Activated CD4-positive, alpha-beta T cell treated with anti-CD3 and anti-CD28 coated beads, Interleukin-2, amount 10 ng/mL, durations not matched to agents 24 days and 14 days (primary cell): ENCODE measurements at regions not wholly inside any gene's neighbourhood (a gene's known extent, or its start where the extent isn't known, plus 50 kb on each side); places are given as distances from the start of the nearest gene placed in this dataset.

Experiments
- DNase-seq: peaks from one replicate; pipeline ENCODE4 v3.0.0; 2022
- H3K27ac Mint-ChIP-seq: one replicate; pipeline ENCODE4 v1.8.0; 2022; ENCODE audit warnings: mild to moderate bottlenecking, mixed read lengths
- H3K27me3 Mint-ChIP-seq: one replicate; pipeline ENCODE4 v1.8.0; 2022; ENCODE audit warnings: mixed read lengths
- H3K36me3 Mint-ChIP-seq: one replicate; pipeline ENCODE4 v1.8.0; 2022; ENCODE audit warnings: low read depth, mild to moderate bottlenecking, mixed read lengths
- H3K4me1 Mint-ChIP-seq: one replicate; pipeline ENCODE4 v1.8.0; 2021; ENCODE audit warnings: mixed read lengths
- H3K4me3 Mint-ChIP-seq: one replicate; pipeline ENCODE4 v1.8.0; 2022; ENCODE audit warnings: mild to moderate bottlenecking, moderate library complexity, mixed read lengths
- H3K9me3 Mint-ChIP-seq: one replicate; pipeline ENCODE4 v1.8.0; 2021; ENCODE audit warnings: mixed read lengths
- intact Hi-C: fragments of 100-400 bp; cut with micrococcal nuclease; formaldehyde crosslinking; loops from one replicate; pipeline ENCODE4 v1.15.1; 2023

GRCh38 chr4:62970846-62971245 is 1438.4 kb downstream of the TECRL start:
- DNase-seq: no peak
- intact Hi-C loops: no loop called here
- H3K4me1 Mint-ChIP-seq: no peaks in the 10 kb centered on the region
- no peaks in the 10 kb centered on the region for H3K36me3 Mint-ChIP-seq
- H3K27me3 Mint-ChIP-seq: no peaks in the 10 kb centered on the region
- H3K4me3 Mint-ChIP-seq: no peak overlapping the region
- H3K27ac Mint-ChIP-seq: no peak overlapping the region
- H3K9me3 Mint-ChIP-seq: peaks cover 7% of the 10 kb centered on the region

GRCh38 chr4:62960415-62960814 is 1448.8 kb downstream of the TECRL start:
- intact Hi-C loops: no loop called here
- no peaks in the 10 kb centered on the region for H3K36me3 Mint-ChIP-seq
- no peaks in the 10 kb centered on the region for H3K27me3 Mint-ChIP-seq
- no peak for DNase-seq
- no peaks in the 10 kb centered on the region for H3K9me3 Mint-ChIP-seq
- no peak overlapping the region for H3K27ac Mint-ChIP-seq
- no peak overlapping the region for H3K4me3 Mint-ChIP-seq
- no peaks in the 10 kb centered on the region for H3K4me1 Mint-ChIP-seq

GRCh38 chr4:62953752-62954151 is 1455.5 kb downstream of the TECRL start:
- DNase-seq: no peak
- H3K9me3 Mint-ChIP-seq: peaks cover 3% of the 10 kb centered on the region
- intact Hi-C loops: no loop called here
- H3K27ac Mint-ChIP-seq: no peak overlapping the region
- no peaks in the 10 kb centered on the region for H3K4me1 Mint-ChIP-seq
- no peaks in the 10 kb centered on the region for H3K36me3 Mint-ChIP-seq
- H3K4me3 Mint-ChIP-seq: no peak overlapping the region
- no peaks in the 10 kb centered on the region for H3K27me3 Mint-ChIP-seq

- DNase-seq: no peak
- Mint-ChIP-seq H3K9me3 (peaks cover 3% of the 10 kb centered on the region), H3K36me3 (no peaks in the 10 kb centered on the region), H3K27me3 (no peaks in the 10 kb centered on the region), H3K27ac (no peak overlapping the region), H3K4me3 (no peak overlapping the region), H3K4me1 (no peaks in the 10 kb centered on the region)
- intact Hi-C loops: no loop called here
These were observed 1456.9 kb downstream of the TECRL start for GRCh38 chr4:62952366-62952765.

- no peak overlapping the region for H3K27ac Mint-ChIP-seq
- H3K4me1 Mint-ChIP-seq: no peaks in the 10 kb centered on the region
- DNase-seq: no peak
- no peaks in the 10 kb centered on the region for H3K27me3 Mint-ChIP-seq
- H3K36me3 Mint-ChIP-seq: no peaks in the 10 kb centered on the region
- intact Hi-C loops: no loop called here
- H3K9me3 Mint-ChIP-seq: peaks cover 3% of the 10 kb centered on the region
- H3K4me3 Mint-ChIP-seq: no peak overlapping the region
These were observed 1461.1 kb downstream of the TECRL start for GRCh38 chr4:62948108-62948507.

GRCh38 chr4:62940229-62940628 is 1469.0 kb downstream of the TECRL start:
- Mint-ChIP-seq H3K4me3 (no peak overlapping the region), H3K9me3 (peaks cover 7% of the 10 kb centered on the region), H3K27ac (no peak overlapping the region), H3K4me1 (no peaks in the 10 kb centered on the region), H3K27me3 (no peaks in the 10 kb centered on the region), H3K36me3 (no peaks in the 10 kb centered on the region)
- intact Hi-C loops: no loop called here
- DNase-seq: no peak

- DNase-seq: no peak
- intact Hi-C loops: no loop called here
- H3K27me3 Mint-ChIP-seq: no peaks in the 10 kb centered on the region
- H3K4me3 Mint-ChIP-seq: no peak overlapping the region
- no peak overlapping the region for H3K27ac Mint-ChIP-seq
- no peaks in the 10 kb centered on the region for H3K4me1 Mint-ChIP-seq
- no peaks in the 10 kb centered on the region for H3K36me3 Mint-ChIP-seq
- H3K9me3 Mint-ChIP-seq: peaks cover 6% of the 10 kb centered on the region
These were observed 1478.4 kb downstream of the TECRL start for GRCh38 chr4:62930884-62931283.

GRCh38 chr4:62928483-62928882 is 1480.8 kb downstream of the TECRL start:
- Mint-ChIP-seq H3K4me1 (no peaks in the 10 kb centered on the region), H3K27ac (no peak overlapping the region), H3K4me3 (no peak overlapping the region), H3K36me3 (no peaks in the 10 kb centered on the region), H3K9me3 (no peaks in the 10 kb centered on the region), H3K27me3 (no peaks in the 10 kb centered on the region)
- no peak for DNase-seq
- intact Hi-C loops: no loop called here

- Mint-ChIP-seq H3K9me3 (no peaks in the 10 kb centered on the region), H3K27ac (no peak overlapping the region), H3K36me3 (no peaks in the 10 kb centered on the region), H3K27me3 (no peaks in the 10 kb centered on the region), H3K4me3 (no peak overlapping the region), H3K4me1 (no peaks in the 10 kb centered on the region)
- no peak for DNase-seq
- intact Hi-C loops: no loop called here
These were observed 1481.7 kb downstream of the TECRL start for GRCh38 chr4:62927574-62927973.

GRCh38 chr4:62923783-62924182 is 1485.5 kb downstream of the TECRL start:
- H3K4me1 Mint-ChIP-seq: no peaks in the 10 kb centered on the region
- intact Hi-C loops: no loop called here
- DNase-seq: no peak
- no peaks in the 10 kb centered on the region for H3K27me3 Mint-ChIP-seq
- no peaks in the 10 kb centered on the region for H3K36me3 Mint-ChIP-seq
- no peak overlapping the region for H3K27ac Mint-ChIP-seq
- no peak overlapping the region for H3K4me3 Mint-ChIP-seq
- no peaks in the 10 kb centered on the region for H3K9me3 Mint-ChIP-seq

- DNase-seq: no peak
- no peak overlapping the region for H3K4me3 Mint-ChIP-seq
- H3K27ac Mint-ChIP-seq: no peak overlapping the region
- H3K36me3 Mint-ChIP-seq: no peaks in the 10 kb centered on the region
- H3K9me3 Mint-ChIP-seq: no peaks in the 10 kb centered on the region
- no peaks in the 10 kb centered on the region for H3K27me3 Mint-ChIP-seq
- H3K4me1 Mint-ChIP-seq: no peaks in the 10 kb centered on the region
- intact Hi-C loops: no loop called here
These were observed 1491.6 kb downstream of the TECRL start for GRCh38 chr4:62917649-62918048.

- no peaks in the 10 kb centered on the region for H3K4me1 Mint-ChIP-seq
- intact Hi-C loops: no loop called here
- no peaks in the 10 kb centered on the region for H3K36me3 Mint-ChIP-seq
- no peaks in the 10 kb centered on the region for H3K9me3 Mint-ChIP-seq
- DNase-seq: no peak
- no peak overlapping the region for H3K4me3 Mint-ChIP-seq
- no peak overlapping the region for H3K27ac Mint-ChIP-seq
- no peaks in the 10 kb centered on the region for H3K27me3 Mint-ChIP-seq
These were observed 1494.5 kb downstream of the TECRL start for GRCh38 chr4:62914758-62915157.

GRCh38 chr4:62913065-62913464 is 1496.2 kb downstream of the TECRL start:
- no peaks in the 10 kb centered on the region for H3K36me3 Mint-ChIP-seq
- intact Hi-C loops: no loop called here
- H3K9me3 Mint-ChIP-seq: no peaks in the 10 kb centered on the region
- H3K4me1 Mint-ChIP-seq: no peaks in the 10 kb centered on the region
- no peak for DNase-seq
- no peak overlapping the region for H3K27ac Mint-ChIP-seq
- no peaks in the 10 kb centered on the region for H3K27me3 Mint-ChIP-seq
- no peak overlapping the region for H3K4me3 Mint-ChIP-seq

GRCh38 chr4:62912531-62912930 is 1496.7 kb downstream of the TECRL start:
- intact Hi-C loops: no loop called here
- Mint-ChIP-seq H3K36me3 (no peaks in the 10 kb centered on the region), H3K4me3 (no peak overlapping the region), H3K9me3 (no peaks in the 10 kb centered on the region), H3K27me3 (no peaks in the 10 kb centered on the region), H3K4me1 (no peaks in the 10 kb centered on the region), H3K27ac (no peak overlapping the region)
- DNase-seq: no peak

- Mint-ChIP-seq H3K36me3 (no peaks in the 10 kb centered on the region), H3K9me3 (no peaks in the 10 kb centered on the region), H3K27me3 (no peaks in the 10 kb centered on the region), H3K4me3 (no peak overlapping the region), H3K4me1 (no peaks in the 10 kb centered on the region), H3K27ac (no peak overlapping the region)
- intact Hi-C loops: no loop called here
- DNase-seq: no peak
These were observed 1500.0 kb downstream of the TECRL start for GRCh38 chr4:62909238-62909637.
